IPS-NIHi7 (cell line): ENCODE measurements at regions not wholly inside any gene's neighbourhood (a gene's known extent, or its start where the extent isn't known, plus 50 kb on each side); places are given as distances from the start of the nearest gene placed in this dataset.
A peak's percentile ranks its signal among the peaks of the same experiment; 100 is the strongest.
"Not testable (repeated sequence)": the region's sequence is repeated elsewhere in the genome, so short reads cannot be mapped to it uniquely, and the experiment has no call there.

ENCODE experiments used
- DNase-seq: peaks from one replicate; pipeline ENCODE4 v3.0.0; 2012; ENCODE audit warnings: mixed read lengths; ENCODE audit errors: extremely low spot score

GRCh38 chr4:170599894-170600293 is 510.1 kb upstream of the AADAT start:
- no peak for DNase-seq

GRCh38 chr4:170591076-170591475 is 501.3 kb upstream of the AADAT start:
- DNase-seq = no peak

GRCh38 chr4:170589597-170590191 is 499.9 kb upstream of the AADAT start:
- DNase-seq = peak; percentile 44

- DNase-seq = peak; percentile 12
Observed at GRCh38 chr4:170581969-170582368, 492.2 kb upstream of the AADAT start.

- DNase-seq = peak; percentile 14
Observed at GRCh38 chr4:170581322-170581721, 491.6 kb upstream of the AADAT start.

GRCh38 chr4:170580651-170581050 is 490.9 kb upstream of the AADAT start:
- DNase-seq = no peak

GRCh38 chr4:170538821-170539473 is 449.2 kb upstream of the AADAT start:
- DNase-seq = no peak

- no peak for DNase-seq
Observed at GRCh38 chr4:170529748-170530722, 440.3 kb upstream of the AADAT start.

GRCh38 chr4:170526471-170526870 is 436.7 kb upstream of the AADAT start:
- no peak for DNase-seq

GRCh38 chr4:170522427-170522970 is 432.7 kb upstream of the AADAT start:
- no peak for DNase-seq

- no peak for DNase-seq
Observed at GRCh38 chr4:170497689-170498088, 407.9 kb upstream of the AADAT start.

GRCh38 chr4:170497112-170497511 is 407.4 kb upstream of the AADAT start:
- DNase-seq = no peak

- DNase-seq = no peak
Observed at GRCh38 chr4:170491981-170492380, 402.2 kb upstream of the AADAT start.

- DNase-seq = no peak
Observed at GRCh38 chr4:170476351-170476750, 386.6 kb upstream of the AADAT start.

- peak; percentile 35 for DNase-seq
Observed at GRCh38 chr4:170465429-170465828, 375.7 kb upstream of the AADAT start.

- DNase-seq = peak; percentile 22
Observed at GRCh38 chr4:170464614-170465197, 374.9 kb upstream of the AADAT start.

- no peak for DNase-seq
Observed at GRCh38 chr4:170446782-170447181, 357.0 kb upstream of the AADAT start.

GRCh38 chr4:170441146-170441545 is 351.4 kb upstream of the AADAT start:
- DNase-seq = not testable (repeated sequence)

GRCh38 chr4:170428929-170429328 is 339.2 kb upstream of the AADAT start:
- DNase-seq = peak; percentile 28

- DNase-seq = no peak
Observed at GRCh38 chr4:170425521-170426143, 335.9 kb upstream of the AADAT start.

- DNase-seq = no peak
Observed at GRCh38 chr4:170425040-170425439, 335.3 kb upstream of the AADAT start.
